ENCODE measurements at regions not wholly inside any gene's neighbourhood (a gene's known extent, or its start where the extent isn't known, plus 50 kb on each side); places are given as distances from the start of the nearest gene placed in this dataset.

GRCh38 chr4:28341784-28342183 is 1481.1 kb downstream of the STIM2 start:
- no peak for TF ChIP-seq POLR2A (IDR thresholded peaks at IDR 0.05)
- TF ChIP-seq CTCF (IDR thresholded peaks at IDR 0.05): no peak
- TF ChIP-seq EP300 (IDR thresholded peaks at IDR 0.05): no peak

Data from tibial nerve (tissue), 4 donors.